HPDE6-E6E7 (cell line): ENCODE measurements at regions not wholly inside any gene's neighbourhood (a gene's known extent, or its start where the extent isn't known, plus 50 kb on each side); places are given as distances from the start of the nearest gene placed in this dataset.

Experiments used
- DNase-seq: peaks from one replicate; pipeline ENCODE4 v3.0.0; 2011; ENCODE audit warnings: missing footprints; ENCODE audit errors: extremely low spot score

DNA sequence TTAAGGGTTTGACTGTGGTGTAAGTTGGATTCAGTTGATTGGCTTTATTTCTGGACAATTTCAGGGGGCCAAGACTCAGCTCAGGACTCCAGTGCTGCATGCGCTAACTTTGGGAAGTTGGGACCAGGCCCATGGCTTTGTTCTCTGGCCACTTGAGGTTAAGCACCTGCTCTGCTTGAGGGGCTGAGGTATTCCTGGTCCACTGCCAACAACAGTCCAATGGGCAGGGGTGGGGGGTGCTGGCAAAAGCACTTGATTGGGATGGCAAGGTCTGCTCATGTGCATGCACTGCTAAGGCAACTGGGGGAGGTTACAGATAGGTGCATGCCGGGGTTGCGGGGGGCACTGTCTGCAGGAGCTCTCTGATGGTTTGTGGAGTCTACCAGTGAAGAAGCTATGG, 52.6 kb upstream of the ASB17 start:
- no peak for DNase-seq

DNA sequence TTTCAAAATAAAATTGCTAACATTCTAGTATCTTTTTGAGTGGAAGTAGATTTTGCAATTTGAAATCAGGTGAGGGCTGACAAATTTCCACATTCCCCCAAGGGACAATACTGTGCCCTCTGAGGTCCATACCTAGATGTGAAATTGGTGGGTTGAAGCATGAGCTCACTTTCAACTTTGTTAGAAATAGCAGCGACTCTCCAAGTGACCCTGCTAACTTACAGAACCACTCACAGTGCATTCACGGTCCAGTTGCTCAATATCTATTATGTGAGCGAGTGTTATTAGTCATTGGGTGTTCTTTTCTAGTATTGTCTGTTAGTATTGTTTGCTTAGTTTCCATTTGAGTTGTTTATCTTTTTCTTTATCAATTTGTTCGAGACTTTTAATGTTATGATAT, 53.6 kb upstream of the ASB17 start:
- peak; percentile 26 for DNase-seq

DNA sequence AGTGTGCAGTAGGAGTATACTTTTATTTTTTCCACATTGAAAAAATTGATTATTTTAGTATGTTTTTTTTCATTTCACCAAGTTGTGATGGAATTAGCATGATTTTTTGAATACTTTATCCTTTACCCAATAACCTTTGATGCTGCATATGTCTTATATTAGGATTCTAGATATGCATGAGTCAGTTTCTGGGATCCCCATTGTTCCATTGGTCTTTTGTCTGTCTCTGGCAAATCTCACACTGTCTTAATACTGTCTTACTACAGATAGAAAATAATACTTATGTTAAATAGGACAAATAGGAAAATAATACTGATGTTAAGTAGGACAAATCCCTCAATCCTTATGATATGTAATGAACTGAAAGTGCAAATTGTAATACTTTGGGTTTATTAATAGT, 54.3 kb upstream of the ASB17 start:
- no peak for DNase-seq

DNA sequence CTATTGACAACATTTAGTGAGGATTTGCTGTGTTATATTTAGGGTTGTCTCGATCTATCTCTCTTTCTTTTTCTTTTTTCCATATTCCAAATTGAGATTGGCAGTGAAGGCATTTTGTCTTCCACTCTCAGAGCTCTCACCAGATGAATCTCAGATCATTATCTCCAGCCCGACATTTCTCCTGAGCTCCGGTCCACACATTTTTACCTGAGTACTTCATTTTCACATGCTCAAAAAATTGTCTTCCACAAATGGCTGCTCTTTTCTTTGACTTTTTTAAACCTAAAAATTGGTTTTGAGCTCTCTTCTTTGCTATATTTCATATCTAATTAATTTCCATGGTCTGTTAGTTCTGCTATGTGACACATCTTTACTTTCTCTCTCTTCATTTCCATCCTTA, 56.9 kb upstream of the ASB17 start:
- DNase-seq, result no peak

DNA sequence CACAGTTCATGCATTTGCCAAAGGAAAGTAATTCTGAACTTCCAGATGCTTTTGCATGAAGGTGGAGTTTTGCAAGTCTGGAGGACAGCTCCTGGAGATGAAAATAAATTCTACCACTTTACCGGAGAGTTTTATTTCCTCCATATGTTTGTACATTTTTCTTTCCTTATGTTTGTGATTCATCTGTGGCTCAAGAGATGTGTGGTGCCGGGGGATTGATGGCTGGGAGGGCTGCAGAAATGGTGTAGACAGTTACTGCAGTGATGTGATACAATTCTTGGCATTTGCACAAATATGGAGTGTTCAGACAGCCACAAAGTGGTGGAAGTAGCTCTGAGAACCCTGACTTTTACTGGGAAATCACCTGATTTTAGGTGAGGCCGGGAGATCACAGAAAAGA, 58.5 kb upstream of the ASB17 start:
- DNase-seq, result no peak

DNA sequence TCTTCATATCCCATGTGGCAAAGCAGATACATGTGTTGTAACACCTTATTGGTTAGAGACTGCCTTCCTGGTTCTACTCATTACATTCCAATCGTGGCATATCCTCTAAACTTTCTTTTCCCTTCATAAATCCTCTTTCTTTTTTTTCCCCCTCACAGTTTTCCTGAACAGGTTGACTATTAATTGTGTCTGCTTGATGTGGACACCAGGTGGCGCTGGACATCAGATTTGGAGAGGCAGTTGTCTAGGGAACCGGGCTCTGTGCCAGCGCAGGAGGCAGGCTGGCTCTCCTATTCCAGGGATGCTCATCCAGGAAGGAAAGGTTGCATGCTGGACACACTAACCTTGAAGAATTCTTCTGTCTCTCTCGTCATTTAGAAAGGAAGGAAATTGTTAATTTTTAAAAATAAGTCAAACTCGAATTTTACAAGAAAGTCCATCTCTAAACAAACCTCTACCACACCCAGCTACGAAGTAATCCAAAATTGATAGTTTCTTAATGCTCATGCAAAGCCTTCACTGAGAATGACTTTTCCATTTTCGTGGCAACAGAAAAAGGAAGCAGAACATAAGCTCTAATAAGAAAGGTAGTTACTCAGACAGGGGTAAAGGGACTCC, 59.4 kb upstream of the ASB17 start:
- DNase-seq, result peak; percentile 54

DNA sequence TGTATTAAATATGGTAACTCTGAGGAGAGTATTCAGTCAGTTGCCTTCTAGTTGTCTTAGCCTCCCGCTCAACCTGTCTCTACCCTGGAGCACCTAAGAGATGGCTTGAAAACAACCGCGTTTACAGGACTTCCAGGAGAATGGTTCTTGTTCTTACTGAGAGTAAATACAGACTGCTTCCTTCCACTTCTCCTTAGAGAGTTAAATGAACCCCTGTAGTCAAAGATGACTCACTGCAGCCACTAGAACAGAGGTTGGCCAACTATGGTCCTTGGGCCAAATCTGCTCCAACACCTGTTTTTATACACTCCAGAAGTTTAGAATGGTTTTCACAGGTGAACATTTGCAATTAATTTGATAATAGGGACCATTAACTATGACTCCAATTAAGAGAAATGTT, 60.1 kb upstream of the ASB17 start:
- DNase-seq, result no peak

DNA sequence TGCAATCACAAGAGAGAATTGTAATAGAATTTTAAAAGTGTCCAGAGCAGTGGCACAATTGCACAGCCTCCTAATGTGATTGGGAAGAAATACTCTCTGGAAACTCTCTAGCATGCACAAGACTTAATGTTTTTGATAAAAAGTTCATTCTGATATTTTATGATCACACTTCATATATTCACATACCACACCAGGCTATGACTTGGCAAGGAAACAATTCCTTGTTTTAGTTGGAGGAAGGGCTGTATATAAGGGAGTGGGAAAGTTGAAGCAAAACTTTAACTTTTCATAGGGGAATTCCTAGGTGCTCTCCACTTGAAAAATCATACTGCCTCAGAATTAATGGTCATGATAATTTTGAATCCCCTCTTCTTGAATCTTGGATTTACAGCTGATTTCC, 61.5 kb upstream of the ASB17 start:
- no peak for DNase-seq

DNA sequence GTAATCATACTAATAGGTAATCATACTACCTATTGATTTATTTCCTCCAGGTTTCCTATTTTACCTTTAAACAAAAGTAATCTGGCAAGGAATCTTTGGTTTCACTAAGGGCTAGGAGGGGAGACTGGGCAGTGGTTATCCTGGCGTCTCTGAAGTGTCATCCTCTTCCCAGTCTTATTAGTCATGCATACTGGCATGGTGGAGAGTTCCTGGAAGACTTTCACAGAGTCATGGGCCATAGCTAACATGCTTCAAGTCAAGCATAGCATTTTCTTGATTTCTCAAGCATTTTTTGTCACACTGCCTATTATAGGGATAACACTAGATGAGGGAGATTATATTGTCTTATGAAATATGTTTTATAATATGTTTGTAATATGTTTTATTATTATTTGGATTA, 64.0 kb upstream of the ASB17 start:
- no peak for DNase-seq

DNA sequence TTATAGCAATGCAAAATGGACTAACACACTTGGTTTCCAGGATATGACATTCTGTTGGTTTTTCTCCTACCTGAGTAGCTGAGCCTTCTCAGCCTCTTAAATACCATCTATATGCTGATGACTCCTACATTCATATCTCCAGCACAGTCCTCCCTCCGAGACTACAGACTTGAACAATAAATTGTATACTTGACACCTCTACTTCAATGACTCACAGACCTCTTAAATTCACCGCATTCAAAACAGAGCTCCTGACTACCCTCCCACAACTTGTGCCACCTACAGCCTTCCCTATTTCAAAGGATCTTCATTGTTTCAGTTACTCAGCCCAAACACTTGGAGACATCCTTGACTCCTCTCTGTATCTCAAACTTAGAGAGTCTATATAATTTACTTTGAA, 66.8 kb upstream of the ASB17 start:
- DNase-seq, result no peak

DNA sequence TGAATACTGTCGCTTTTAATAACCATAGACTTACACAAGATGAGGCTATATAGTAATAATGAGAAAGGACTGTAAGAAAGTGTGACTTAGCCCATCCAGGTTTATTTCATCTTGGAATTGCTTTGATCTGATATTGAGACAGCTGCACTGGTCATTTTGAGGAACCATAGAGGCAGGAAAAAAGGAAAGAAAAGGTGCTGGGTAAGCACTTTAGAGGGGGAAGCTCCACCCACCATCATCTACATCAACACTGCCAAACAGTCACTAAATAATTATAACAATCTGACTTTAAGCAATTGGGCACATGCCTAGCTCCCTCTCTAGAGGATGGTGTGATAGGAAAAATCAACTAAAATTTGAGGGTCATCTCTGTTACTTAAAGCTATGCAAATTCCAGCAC, 70.6 kb upstream of the ST6GALNAC3 start:
- DNase-seq, result no peak

DNA sequence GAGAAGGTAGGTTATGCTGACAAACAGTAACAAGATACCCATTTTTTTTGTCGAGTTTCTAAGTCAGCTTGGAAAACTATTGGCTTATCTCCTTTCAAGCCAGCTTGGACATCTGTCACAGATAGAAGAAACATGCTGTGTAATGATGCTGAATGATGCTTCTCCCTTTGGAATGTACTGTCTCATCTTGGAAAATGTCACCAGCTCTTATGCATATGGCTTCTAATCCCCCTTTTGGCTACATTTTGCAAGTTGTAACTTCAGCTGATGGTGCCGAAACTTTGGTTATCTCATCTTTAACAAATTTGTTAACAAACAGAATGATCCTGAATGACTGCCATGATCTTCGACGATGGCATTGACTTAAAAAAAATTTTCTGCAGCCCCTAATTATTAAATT, 68.8 kb upstream of the ST6GALNAC3 start:
- DNase-seq, result no peak

DNA sequence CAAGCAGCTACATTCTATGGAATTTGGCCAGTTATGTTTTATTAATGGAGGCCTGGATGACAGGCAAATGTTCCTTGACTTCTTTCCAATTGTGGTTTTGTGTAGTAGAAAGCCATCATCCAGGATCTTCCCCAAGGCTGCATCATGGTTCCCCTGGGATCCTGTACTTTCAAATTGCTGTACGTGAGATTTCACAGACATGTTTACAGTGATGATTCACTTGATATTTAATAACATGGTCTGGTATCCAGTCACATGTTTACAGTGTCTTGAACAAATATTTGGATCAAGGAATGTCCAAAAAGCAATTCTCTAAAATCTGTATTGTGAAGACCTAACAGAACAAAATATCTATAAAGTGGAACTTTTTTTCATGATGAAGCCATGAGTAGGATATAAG, 68.3 kb upstream of the ST6GALNAC3 start:
- no peak for DNase-seq

DNA sequence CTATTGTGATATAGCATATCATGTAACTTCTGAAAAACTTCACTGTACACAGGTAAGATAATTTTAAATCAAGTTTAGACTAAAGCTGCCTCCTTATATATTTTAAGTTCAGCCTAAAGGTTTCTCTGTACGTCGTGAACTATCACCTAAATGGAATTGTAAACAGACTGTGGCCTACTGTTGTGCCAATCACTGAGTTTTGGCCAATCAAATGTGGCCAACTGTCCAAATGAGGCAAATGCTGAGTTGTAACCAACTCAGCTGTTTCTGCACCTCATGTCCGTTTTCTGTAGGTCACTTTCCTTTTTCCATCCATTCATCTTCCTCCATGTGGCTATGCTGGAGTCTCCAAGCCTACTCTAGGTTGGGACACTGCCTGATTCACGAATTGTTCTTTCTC, 63.7 kb upstream of the ST6GALNAC3 start:
- DNase-seq, result no peak

DNA sequence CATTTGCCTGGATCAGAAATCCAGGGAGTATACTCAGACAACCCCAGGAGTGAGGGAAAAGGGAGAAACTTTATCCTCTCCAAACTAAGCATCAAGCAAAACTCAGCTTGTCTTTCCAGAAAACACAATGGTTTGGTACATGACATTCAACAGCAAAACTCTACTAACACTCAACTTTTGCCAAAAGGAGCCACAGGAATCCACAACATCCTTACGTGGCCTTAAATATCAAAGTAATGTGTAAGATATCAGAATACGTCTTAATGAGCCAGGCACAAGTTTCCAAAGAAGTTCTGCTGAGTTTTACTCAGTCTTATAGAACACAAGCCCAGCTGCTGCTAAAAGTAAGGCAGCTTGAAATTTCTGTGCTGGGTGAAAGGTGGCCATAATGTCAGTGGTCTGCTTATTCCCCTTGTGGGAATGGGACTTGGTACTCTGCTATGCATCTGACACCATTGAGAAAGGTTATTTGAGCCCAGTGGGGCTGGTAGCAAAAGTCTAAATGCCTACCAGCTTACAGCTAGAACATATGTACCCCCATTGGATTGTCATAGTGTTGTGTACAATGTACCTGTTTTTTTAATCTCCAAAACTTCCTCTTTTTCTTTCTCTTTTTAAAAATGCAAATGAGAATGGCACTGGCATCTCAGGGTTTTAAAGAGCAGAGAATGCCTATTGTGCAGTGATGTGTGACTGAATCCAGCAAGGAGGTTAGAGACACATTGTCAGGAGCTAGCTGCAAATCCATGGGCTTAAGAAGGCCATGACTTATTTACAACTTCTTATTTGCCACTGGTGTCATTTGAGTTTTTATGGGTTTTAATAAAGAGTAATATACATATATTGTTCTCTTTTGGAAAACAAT, 62.0 kb upstream of the ST6GALNAC3 start:
- no peak for DNase-seq

DNA sequence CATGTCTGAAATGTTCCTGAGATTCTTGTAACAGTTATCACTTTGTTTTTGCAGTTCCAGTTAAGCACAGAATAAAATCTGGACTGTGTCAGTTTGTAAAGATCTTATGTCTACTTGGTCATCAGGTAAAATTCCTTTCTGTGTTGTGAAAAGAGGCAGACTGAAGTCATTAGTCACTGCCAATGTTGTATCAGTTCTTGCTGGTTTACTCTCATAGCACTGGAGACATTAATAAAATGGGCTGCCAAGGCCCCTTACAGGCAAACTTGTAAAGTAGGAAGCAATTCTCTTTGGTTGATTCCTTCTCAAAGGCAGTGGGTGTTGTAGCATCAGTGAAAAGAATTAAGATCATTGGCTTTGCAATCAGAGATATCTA, 61.4 kb upstream of the ST6GALNAC3 start:
- no peak for DNase-seq

DNA sequence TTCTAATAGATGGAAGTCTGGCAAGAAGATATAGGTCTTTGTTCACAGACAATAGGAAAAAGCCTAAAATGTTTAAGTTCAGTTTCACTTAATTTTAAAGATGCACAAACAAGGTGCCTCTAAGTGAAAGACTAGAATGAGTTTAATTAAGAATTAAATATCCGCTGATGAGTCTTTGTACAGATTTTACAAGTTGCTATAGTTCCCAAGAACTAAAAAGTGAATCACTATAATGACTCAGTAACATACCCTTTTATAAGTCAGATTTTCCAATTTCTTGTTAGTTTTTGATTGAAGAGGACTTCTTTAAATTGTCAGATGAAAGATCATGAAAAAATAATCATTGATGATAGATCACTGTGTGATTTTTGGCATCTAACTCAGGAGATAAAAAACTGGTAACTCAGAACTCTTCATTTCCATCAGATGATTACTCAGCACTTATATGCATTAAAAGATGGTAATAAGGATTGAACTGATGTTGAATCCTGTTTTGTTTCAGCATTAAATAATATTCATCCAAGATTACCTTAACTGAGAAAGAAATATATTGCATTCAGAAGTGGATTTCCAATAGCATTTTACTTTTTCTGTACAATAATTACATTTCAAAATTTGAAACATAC, 59.0 kb upstream of the ST6GALNAC3 start:
- DNase-seq, result no peak

DNA sequence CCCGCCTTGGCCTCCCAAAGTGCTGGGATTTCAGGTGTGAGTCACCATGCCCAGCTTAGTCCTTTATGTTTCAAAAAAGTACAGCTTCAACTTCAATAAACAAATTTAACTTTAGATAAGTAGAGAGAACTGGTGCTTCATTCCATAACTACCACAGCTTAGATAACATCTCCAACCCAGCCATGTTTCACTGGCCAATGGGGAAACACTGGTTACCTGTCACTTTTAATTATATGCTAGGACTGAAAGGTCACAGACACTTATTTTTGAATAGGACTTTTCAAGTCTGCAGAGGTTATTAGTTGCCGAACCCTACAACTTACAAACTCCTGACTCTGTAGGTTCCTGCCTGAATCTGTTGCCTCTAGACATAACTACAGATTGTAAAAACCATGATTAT, 56.5 kb upstream of the ST6GALNAC3 start:
- no peak for DNase-seq

DNA sequence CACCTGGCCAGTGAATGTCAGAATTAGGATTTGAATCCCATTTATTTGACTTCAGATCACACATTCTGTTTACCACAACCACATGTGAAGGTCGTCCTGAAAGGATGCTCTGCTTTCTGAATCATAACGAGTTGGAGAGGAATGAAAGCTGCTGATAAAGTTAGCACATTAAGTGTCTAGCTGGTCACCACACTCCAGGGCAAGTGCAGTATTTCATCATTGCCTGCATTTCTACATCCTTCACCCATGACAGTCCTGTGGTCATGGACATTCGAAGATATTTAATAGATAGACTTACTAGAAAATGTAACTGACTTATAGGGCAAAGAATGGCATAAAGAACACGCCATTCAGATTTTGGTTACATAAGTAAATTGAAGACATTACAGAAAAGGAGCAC, 52.7 kb upstream of the ST6GALNAC3 start:
- DNase-seq, result no peak

DNA sequence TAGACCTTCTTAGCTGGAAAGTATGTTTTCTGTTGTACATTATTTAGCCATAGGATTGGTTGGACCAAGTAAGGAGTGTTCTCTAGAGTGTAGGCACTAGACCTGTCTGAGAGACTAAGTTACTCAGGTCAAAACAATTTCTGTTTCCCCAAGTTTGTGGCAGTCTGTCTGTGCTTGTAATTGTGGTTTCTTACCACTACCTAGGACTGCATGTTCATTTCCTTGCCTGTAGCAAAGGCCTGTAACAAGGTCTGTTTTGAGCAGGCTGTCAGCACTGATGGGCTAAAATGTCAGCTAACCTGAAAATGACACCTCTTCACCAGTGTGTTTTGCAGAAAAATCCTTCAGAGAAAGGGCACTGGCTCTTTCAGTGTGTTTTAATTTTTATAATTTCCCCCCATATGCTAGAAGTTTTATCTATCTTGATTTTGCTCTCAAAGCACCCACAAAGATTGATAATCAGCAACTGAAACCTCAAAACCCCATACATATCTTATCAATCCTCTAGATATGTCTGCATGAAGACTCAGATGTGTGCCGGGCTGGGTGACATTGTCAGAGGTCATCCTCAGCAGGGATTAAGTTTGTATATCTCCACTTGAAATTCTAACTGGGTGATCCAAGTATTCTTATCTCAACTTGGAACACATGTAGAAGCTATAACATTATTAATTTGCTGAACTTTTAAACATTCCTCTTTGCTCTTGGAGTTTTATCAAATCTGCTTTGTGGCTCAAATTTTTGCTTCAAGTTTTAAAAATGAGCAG, 50.7 kb upstream of the ST6GALNAC3 start:
- DNase-seq, result no peak
